Fibroblast of lung (primary cell): ENCODE measurements at regions not wholly inside any gene's neighbourhood (a gene's known extent, or its start where the extent isn't known, plus 50 kb on each side); places are given as distances from the start of the nearest gene placed in this dataset.

Experiments
- CTCF ChIP-seq, 2 donors: IDR thresholded peaks in 1 of 2; conservative IDR thresholded peaks in 1 of 2; 1 replicate in 1 of 2; 2 replicates in 1 of 2; pipeline ENCODE4 v1.5.1; 2011 to 2012; ENCODE audit warnings: low read length in 2 of 2, control low read depth in 1 of 2, inconsistent platforms in 1 of 2, low read depth in 1 of 2, mild to moderate bottlenecking in 1 of 2
- EZH2 ChIP-seq: IDR thresholded peaks from 2 replicates; pipeline ENCODE4 v1.5.1; 2012; ENCODE audit warnings: low read length, control low read depth, mild to moderate bottlenecking; ENCODE audit errors: missing control alignments

DNA sequence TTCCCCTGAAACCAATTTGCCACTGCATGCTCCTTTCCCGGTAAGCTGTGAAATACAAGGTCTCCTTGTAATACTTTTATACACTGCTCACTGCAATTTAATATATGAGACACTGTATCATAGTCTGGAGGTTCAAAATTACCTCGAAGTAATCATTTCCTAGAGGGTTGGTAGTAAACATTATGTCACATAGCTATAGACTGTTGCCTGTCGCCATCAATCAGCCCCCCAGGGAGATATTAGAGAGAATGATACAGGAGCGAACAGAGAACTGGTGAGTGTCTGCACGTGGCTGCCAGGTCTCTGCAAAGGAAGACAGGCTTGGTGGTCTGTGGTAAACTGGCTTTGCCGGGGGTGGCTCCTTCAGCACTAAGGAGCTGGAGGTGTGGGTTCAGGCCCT, 165.5 kb upstream of the WSCD2 start:
- TF ChIP-seq CTCF (conservative IDR thresholded peaks at IDR 0.05 in 1 of 2, IDR thresholded peaks at IDR 0.05 in 1 of 2; ENCODE audit: low read depth in 1 of 2, low read length in 2 of 2) (no peak), EZH2 (no peak)
